ENCODE measurements at regions not wholly inside any gene's neighbourhood (a gene's known extent, or its start where the extent isn't known, plus 50 kb on each side); places are given as distances from the start of the nearest gene placed in this dataset.

DNA sequence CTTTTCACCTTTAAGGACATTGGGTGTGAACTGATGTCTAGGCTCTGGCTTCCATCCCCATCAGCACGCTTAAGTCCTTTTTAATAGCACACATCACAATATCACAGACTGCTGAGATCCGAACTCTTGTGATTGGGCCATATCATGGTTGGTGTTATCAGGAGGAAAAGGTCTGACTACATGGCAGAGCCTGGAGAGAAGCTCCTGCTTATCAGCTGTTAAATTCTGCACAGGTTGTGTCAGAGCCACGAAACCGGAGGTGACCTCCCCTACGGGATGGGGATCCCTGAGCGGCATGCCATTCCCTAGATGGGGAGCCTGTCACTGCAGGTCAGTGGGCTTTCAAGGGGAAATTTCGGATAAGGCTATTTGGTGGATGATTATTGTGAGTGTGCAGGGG is 182.4 kb downstream of the INHBA start:
- H2AFZ ChIP-seq (ENCODE audit: low read length): no peak overlapping the region
- H3K9me3 Mint-ChIP-seq: peaks cover 37 to 41% of the 10 kb centered on the region in 2 experiments
- H3K27ac ChIP-seq (ENCODE audit: insufficient read length, low read depth, low read length): no peak overlapping the region
- no peak overlapping the region for H3K4ac ChIP-seq (ENCODE audit: low read depth, low read length)
- H4K91ac ChIP-seq (ENCODE audit: insufficient read length, low read depth, low read length): no peak overlapping the region
- H3K56ac ChIP-seq (ENCODE audit: insufficient read length, low read depth, low read length): no peak overlapping the region
- H3K36me3 Mint-ChIP-seq (ENCODE audit: insufficient read depth in 1 of 3, low read depth in 3 of 3): peaks cover 26 to 47% (median 31%) of the 10 kb centered on the region in 3 experiments
- no peak overlapping the region for H3K4me3 Mint-ChIP-seq
- no peaks in the 10 kb centered on the region for H3K79me1 ChIP-seq (ENCODE audit: insufficient read depth, low read depth, low read length, poor library complexity, severe bottlenecking)
- H2BK5ac ChIP-seq (ENCODE audit: insufficient read length, low read length): no peak overlapping the region
- TF ChIP-seq, protein P1, sequence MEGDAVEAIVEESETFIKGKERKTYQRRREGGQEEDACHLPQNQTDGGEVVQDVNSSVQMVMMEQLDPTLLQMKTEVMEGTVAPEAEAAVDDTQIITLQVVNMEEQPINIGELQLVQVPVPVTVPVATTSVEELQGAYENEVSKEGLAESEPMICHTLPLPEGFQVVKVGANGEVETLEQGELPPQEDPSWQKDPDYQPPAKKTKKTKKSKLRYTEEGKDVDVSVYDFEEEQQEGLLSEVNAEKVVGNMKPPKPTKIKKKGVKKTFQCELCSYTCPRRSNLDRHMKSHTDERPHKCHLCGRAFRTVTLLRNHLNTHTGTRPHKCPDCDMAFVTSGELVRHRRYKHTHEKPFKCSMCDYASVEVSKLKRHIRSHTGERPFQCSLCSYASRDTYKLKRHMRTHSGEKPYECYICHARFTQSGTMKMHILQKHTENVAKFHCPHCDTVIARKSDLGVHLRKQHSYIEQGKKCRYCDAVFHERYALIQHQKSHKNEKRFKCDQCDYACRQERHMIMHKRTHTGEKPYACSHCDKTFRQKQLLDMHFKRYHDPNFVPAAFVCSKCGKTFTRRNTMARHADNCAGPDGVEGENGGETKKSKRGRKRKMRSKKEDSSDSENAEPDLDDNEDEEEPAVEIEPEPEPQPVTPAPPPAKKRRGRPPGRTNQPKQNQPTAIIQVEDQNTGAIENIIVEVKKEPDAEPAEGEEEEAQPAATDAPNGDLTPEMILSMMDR (conservative IDR thresholded peaks at IDR 0.05): no peak
- no peak overlapping the region for H2BK12ac ChIP-seq (ENCODE audit: insufficient read length, low read depth, low read length)
- H4K8ac ChIP-seq (replicated peaks; ENCODE audit: insufficient read length, low read depth, low read length): no peak overlapping the region
- no peak overlapping the region for H3K4me2 ChIP-seq (ENCODE audit: insufficient read depth, insufficient read length, low read length)
- H3K18ac ChIP-seq (ENCODE audit: insufficient read length, low read depth, low read length): no peak overlapping the region
- H4K5ac ChIP-seq (ENCODE audit: insufficient read length, low read depth, low read length): no peak overlapping the region
- WGBS (ENCODE audit: extremely low coverage, insufficient read length, low lambda C conversion rate): no CpG with 5 or more reads among the region's 7 CpGs
- H3T11ph ChIP-seq (ENCODE audit: low read length): no peak overlapping the region
- H3K9me3 ChIP-seq (ENCODE audit: control insufficient read depth, low read depth, low read length): peaks cover 7% of the 10 kb centered on the region
- no peak overlapping the region for H2BK20ac ChIP-seq (ENCODE audit: low read depth, low read length, poor library complexity, severe bottlenecking)
- no peak overlapping the region for H3K23ac ChIP-seq (ENCODE audit: insufficient read length, low read depth, low read length)
- H2AK5ac ChIP-seq (ENCODE audit: insufficient read length, low read length): no peak overlapping the region
- no peaks in the 10 kb centered on the region for H3K79me2 ChIP-seq (ENCODE audit: insufficient read depth, low read length)
- DNase-seq: no peak
- H2BK120ac ChIP-seq (ENCODE audit: low read depth, low read length, poor library complexity, severe bottlenecking): no peak overlapping the region
- no peaks in the 10 kb centered on the region for H3K23me2 ChIP-seq (ENCODE audit: insufficient read length, low read depth, low read length, poor library complexity, severe bottlenecking)
- no peaks in the 10 kb centered on the region for H3K4me1 Mint-ChIP-seq
- peaks cover 4% of the 10 kb centered on the region for H3K27me3 Mint-ChIP-seq (ENCODE audit: low read depth)
- H3K4me1 ChIP-seq (ENCODE audit: insufficient read depth, low read length): no peaks in the 10 kb centered on the region
- H3K14ac ChIP-seq (ENCODE audit: insufficient read depth, low read length): no peak overlapping the region
- H3K9ac ChIP-seq (ENCODE audit: extremely low read depth, insufficient read length, low read length): no peak overlapping the region
- H2BK15ac ChIP-seq (ENCODE audit: low read depth, low read length): no peak overlapping the region
- H3K27ac Mint-ChIP-seq: no peak overlapping the region
- no peaks in the 10 kb centered on the region for H3K27me3 ChIP-seq (ENCODE audit: insufficient read depth, low read length)
- H4K20me1 ChIP-seq (ENCODE audit: control insufficient read depth, insufficient read depth, insufficient read length): no peaks in the 10 kb centered on the region

Data from H9 (cell line).